GM12891 (cell line): ENCODE measurements at regions not wholly inside any gene's neighbourhood (a gene's known extent, or its start where the extent isn't known, plus 50 kb on each side); places are given as distances from the start of the nearest gene placed in this dataset.
"Not testable (repeated sequence)": the region's sequence is repeated elsewhere in the genome, so short reads cannot be mapped to it uniquely, and the experiment has no call there.

ENCODE experiments used
- PAX5 ChIP-seq: IDR thresholded peaks from 2 replicates; pipeline ENCODE4 v1.6.1; 2011; ENCODE audit warnings: low read length, moderate library complexity, mild to moderate bottlenecking; ENCODE audit not compliant: insufficient read depth, severe bottlenecking
- POLR2A ChIP-seq: IDR thresholded peaks from 2 replicates; pipeline ENCODE4 v1.6.1; 2011; ENCODE audit warnings: low read depth, low read length, control low read depth
- POLR2AphosphoS5 ChIP-seq: IDR thresholded peaks from 2 replicates; pipeline ENCODE4 v1.6.1; 2011; ENCODE audit warnings: low read depth, low read length, control low read depth
- POU2F2 ChIP-seq: IDR thresholded peaks from 2 replicates; pipeline ENCODE4 v1.6.1; 2011; ENCODE audit warnings: low read depth, mild to moderate bottlenecking, control low read depth, low read length, moderate library complexity
- SPI1 ChIP-seq: IDR thresholded peaks from 2 replicates; pipeline ENCODE4 v1.6.1; 2011; ENCODE audit warnings: low read depth, low read length, control low read depth
- TAF1 ChIP-seq: IDR thresholded peaks from 2 replicates; pipeline ENCODE4 v1.6.1; 2011; ENCODE audit warnings: low read depth, low read length, control low read depth

DNA sequence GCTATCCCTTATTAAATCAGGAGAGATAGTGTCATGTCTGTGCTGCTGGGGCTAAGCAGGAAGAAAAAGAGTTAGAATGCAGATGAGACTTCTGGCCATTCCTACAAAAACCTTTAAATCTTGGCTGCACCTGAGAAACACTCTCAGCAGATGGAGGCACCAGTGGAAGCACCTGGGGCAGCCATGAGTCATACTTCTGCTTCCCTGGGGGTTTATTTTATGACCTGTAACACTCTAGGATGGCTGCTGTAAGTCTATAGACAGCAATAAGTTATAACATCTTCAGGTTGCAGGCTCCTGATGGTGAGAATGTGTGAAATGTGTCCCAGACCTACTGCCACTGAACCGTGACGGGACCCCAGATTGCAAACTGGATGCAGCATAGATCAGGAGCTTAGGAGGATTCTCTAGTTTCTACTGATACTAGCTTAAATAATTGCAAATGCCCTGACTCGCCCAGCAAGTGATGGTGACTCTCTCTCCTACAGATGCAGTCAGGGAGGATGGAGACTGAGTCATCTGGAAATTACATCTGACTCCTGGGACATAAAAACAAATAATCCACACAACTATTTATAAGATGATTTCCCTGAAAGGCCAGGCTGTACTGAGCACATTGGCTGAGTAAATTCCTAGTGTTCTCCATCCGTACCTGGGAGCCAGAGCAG lies 479.2 kb downstream of the RPIA start:
- TF ChIP-seq POLR2A, POLR2AphosphoS5, TAF1, SPI1, POU2F2, PAX5: not testable (repeated sequence)
